ENCODE measurements at regions not wholly inside any gene's neighbourhood (a gene's known extent, or its start where the extent isn't known, plus 50 kb on each side); places are given as distances from the start of the nearest gene placed in this dataset.

GRCh38 chr16:25637236-25637635, 54.5 kb upstream of the HS3ST4 start:
- DNase-seq (ENCODE audit: insufficient read length, low spot score) (no peak), FAIRE-seq (no peak)
- TF ChIP-seq CTCF (IDR thresholded peaks at IDR 0.05; ENCODE audit: insufficient read depth, missing control alignments): no peak

- DNase-seq (ENCODE audit: insufficient read length, low spot score) (no peak), FAIRE-seq (no peak)
- TF ChIP-seq CTCF (IDR thresholded peaks at IDR 0.05; ENCODE audit: insufficient read depth, missing control alignments): no peak
Observed at GRCh38 chr16:25636662-25637061, 55.1 kb upstream of the HS3ST4 start.

- FAIRE-seq (no peak), DNase-seq (ENCODE audit: insufficient read length, low spot score) (no peak)
- TF ChIP-seq CTCF (IDR thresholded peaks at IDR 0.05; ENCODE audit: insufficient read depth, missing control alignments): no peak
Observed at GRCh38 chr16:25635454-25635853, 56.3 kb upstream of the HS3ST4 start.

GRCh38 chr16:25633549-25633948, 58.2 kb upstream of the HS3ST4 start:
- no peak for TF ChIP-seq CTCF (IDR thresholded peaks at IDR 0.05; ENCODE audit: insufficient read depth, missing control alignments)
- no peak for FAIRE-seq
- DNase-seq (ENCODE audit: insufficient read length, low spot score): no peak

- FAIRE-seq: no peak
- DNase-seq (ENCODE audit: insufficient read length, low spot score): no peak
- TF ChIP-seq CTCF (IDR thresholded peaks at IDR 0.05; ENCODE audit: insufficient read depth, missing control alignments): no peak
Observed at GRCh38 chr16:25628766-25629165, 63.0 kb upstream of the HS3ST4 start.

GRCh38 chr16:25627641-25628040, 64.1 kb upstream of the HS3ST4 start:
- FAIRE-seq (no peak), DNase-seq (ENCODE audit: insufficient read length, low spot score) (no peak)
- no peak for TF ChIP-seq CTCF (IDR thresholded peaks at IDR 0.05; ENCODE audit: insufficient read depth, missing control alignments)

- no peak for FAIRE-seq
- no peak for TF ChIP-seq CTCF (IDR thresholded peaks at IDR 0.05; ENCODE audit: insufficient read depth, missing control alignments)
- DNase-seq (ENCODE audit: insufficient read length, low spot score): no peak
Observed at GRCh38 chr16:25626172-25626571, 65.6 kb upstream of the HS3ST4 start.

Data from D721Med (cell line).